ENCODE measurements at regions not wholly inside any gene's neighbourhood (a gene's known extent, or its start where the extent isn't known, plus 50 kb on each side); places are given as distances from the start of the nearest gene placed in this dataset.

DNA sequence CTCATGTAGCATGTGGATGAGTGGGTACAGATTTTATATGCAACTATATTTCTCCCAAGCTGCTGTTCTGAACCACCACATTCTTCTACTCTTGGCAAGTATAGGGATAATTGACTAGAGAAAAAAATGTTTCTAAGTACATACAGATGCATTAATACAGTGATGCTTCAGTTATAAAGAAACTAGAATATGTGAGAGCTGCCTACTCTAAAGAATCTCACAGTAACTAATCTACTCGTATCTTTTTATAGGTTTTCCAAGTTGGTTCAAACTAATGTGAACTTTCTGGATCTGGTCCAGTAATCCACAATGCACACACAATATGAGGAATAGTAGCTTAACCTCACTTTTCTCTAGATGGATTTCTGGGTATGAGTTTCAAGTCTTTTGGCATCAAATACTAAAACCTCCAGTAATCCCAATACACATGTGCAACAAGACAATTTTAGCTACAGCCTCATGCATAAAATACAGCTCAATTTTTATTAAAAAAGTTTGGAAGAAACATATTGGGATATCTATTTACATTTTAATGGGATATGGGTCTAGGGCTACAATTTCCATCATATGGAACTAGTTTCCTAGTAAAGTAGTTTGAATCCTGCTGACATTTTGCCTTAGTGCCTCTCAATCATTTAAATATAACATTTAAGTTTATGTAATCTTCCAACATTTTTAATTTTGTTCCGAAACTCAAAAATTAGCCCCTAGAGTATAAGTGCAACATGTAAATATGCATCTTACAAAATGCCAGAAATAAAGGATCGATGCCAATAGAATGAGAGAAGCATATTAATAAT is 2209.7 kb downstream of the LRRC4C start:
- TF ChIP-seq POLR2A (IDR thresholded peaks at IDR 0.05; ENCODE audit: low read depth, low read length) (no peak), POLR2AphosphoS5 (IDR thresholded peaks at IDR 0.05; ENCODE audit: low read depth, low read length) (no peak), TAF1 (IDR thresholded peaks at IDR 0.05; ENCODE audit: borderline replicate concordance, low read depth, low read length) (no peak)
